GM19324 (cell line): ENCODE measurements at regions not wholly inside any gene's neighbourhood (a gene's known extent, or its start where the extent isn't known, plus 50 kb on each side); places are given as distances from the start of the nearest gene placed in this dataset.
"Not testable (repeated sequence)": the region's sequence is repeated elsewhere in the genome, so short reads cannot be mapped to it uniquely, and the experiment has no call there.

ENCODE experiments used
- ATAC-seq: cut with Tn5 transposase; IDR thresholded peaks from one replicate; pipeline ENCODE4 v1.9.1; 2021; ENCODE audit warnings: mild to moderate bottlenecking, moderate library complexity; ENCODE audit not compliant: unreplicated experiment, low FRiP score

DNA sequence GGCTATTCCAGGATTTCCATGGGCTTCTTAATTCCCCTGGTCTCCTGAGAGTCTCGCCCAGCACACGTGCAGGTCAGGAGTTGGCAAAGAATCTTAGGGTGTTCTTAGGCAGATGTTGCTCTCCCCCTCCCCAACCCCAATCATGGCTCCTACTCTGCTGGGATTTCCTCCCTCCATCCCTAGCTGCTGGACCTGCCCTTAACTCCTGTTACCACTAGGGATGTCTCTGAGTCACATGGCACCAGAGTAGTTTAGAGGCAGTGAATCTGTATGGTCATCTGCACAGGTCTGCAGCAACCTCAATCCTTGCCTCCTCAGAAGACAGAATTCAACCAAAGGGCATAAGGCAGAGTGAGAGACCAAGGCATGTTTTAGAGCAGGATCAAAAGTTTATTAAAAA is 51.8 kb upstream of the CHST3 start:
- ATAC-seq, result no peak

DNA sequence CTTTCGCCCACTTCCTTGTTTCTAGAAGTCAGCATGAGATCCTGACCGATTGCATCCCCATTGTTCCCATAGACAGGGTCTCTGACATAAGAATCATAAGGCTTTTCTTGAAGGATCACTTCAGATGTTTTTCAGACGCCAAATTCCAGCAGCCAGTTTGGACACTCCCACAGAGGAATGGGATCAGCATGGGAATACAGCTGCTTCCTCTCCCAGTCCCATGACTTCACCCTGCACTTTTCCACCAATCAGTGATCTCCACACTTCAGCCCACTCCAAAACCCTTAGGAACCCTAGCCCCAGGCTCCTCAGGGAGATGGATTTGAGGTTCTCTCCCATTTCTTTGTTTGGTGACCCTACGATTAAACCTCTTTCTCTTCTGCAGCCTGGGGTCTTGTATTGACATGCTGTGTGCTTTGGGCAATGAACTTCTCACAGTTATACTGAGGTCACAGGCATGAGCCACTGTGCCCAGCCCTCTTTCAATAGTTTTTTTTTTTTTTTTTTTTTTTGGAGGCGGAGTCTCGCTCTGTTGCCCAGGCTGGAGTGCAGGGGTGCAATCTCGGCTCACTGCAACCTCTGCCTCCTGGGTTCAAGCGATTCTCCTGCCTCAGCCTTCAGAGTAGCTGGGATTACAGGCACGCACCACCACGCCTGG is 52.8 kb upstream of the CHST3 start:
- ATAC-seq, result no peak

DNA sequence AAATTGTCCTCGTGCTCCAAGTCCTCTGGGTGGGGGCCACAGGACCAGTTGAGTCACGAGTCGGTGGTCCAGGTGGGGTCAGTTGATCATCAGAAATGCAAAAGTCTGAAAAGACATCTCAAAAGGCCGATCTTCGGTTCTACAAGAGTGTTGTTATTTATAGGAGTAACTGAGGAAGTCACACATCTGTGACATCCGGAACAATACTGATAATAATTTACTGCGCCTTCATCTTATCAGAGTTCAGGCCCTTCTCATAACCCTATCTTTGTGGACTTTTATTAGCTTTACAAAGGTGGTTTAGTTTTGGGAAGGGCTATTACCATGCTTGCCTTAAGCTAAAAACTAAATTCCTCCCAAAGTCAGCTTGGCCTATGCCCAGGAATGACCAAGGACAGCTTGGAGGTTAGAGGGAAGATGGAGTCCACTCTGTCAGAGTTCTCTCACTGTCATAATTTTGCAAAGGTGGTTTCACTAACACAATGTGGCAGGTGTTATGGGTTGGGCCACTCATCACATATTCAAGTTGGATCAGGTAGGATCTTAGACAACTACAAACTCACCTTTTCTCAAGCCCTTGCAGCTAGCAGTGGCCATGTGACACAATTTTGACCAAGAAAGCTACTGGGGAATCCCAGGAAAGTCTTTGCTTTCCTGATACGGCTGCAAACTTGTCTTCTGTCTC is 54.7 kb upstream of the CHST3 start:
- peak; percentile 71 for ATAC-seq

DNA sequence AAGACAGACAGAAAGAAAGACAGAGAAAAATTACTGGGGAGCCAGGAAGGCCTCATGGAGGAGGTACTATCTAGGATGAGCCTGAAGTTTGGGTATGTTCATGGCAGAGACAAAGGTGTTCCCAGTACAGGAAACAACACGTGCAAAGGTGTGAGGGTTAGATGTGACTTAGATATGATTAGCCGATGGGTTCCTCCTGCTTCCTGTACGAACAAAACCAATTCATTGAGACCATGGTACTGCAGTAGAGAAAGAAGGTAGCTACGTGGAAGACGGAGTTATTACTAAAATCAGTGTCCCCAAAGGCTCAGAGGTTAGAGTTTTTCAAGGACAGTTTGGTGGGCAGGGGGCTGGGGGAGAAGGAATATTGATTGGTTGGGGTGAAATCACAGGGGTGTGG is 55.2 kb upstream of the CHST3 start:
- ATAC-seq, result no peak

DNA sequence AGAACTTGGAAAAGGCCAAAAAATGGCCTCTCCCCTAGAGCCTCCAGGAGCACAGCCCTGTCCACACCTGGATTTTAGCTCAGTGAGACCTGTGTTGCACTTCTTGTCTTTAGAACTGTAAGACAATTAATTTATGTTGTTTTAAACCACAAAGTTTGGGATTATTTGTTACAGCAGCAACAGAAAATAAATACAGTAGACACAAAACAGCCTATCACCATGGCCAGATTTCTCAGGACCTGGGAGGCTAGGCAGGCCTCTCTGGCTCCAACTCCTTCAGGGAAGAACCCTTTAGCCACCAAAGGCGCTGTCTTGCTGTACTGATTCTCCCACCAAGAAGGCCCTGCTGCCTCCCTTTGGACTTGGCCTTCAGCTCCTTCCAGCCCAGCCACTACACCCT is 54.1 kb upstream of the PSAP start:
- ATAC-seq, result no peak

DNA sequence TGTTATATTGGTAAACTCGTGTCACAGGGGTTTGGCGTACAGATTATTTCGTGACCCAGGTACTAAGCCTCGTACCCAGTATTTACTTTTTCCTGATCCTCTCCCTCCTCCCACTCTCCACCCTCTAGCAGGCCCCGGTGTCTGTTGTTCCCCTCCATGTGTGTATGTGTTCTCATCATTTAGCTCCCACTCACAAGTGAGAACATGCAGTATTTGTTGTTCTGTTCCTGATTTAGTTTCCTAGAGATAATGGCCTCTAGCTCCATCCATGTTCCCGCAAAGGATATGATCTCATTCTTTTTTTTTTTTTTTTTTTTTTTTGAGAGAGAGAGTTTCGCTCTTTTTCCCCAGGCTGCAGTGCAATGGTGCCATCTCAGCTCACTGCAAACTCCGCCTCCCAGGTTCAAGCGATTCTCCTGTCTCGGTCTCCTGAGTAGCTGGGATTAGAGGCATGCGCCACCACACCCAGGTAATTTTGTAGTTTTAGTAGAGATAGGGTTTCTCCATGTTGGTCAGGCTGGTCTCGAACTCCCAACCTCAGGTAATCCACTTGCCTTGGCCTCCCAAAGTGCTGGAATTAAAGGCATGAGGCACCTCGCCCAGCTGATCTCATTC is 52.7 kb upstream of the PSAP start:
- ATAC-seq, result not testable (repeated sequence)

DNA sequence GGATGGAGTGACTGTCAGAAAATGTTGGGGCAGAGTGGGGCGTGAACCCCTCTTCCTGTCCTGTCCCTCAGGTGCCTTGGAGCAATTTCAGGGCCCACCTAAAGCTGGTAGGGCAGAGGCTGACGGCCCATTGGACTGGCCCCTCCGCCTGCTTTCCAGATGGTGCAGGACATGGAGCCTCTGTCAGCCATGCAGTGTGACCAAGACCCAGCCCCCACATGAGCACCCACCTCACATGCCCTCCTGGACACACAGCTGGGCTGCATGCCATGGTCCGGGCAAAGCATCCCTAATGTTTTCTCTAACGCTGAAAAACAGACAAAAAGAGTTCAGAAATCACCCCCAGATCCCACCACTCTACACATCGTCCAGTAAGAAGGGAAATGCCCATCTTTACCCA is 51.3 kb upstream of the PSAP start:
- no peak for ATAC-seq
